Activated CD4-positive, alpha-beta T cell treated with anti-CD3 and anti-CD28 coated beads for 24 hours (primary cell): ENCODE measurements at regions not wholly inside any gene's neighbourhood (a gene's known extent, or its start where the extent isn't known, plus 50 kb on each side); places are given as distances from the start of the nearest gene placed in this dataset.

ENCODE experiments used
- DNase-seq, 2 donors: peaks; one replicate each; pipeline ENCODE4 v3.0.0-alpha.2; 2020; ENCODE audit warnings: low read depth in 2 of 2

DNA sequence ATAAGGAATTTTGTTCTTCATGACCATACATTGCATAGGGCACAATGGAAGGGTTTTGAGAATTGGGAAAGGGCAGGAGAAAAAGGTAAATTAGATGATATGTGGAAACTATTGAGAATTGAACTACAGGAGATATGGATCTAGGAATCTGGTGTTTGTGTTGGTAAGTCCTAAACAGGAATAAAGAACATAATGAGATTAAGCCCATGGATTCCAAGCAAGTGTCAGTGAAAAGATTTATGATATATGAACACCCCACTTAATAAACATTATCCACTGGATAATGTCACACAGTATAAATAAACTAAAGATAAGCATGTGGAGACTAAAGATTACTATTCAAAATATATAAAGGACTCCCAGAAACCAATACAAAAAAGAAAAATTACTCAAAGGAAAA lies 98.2 kb downstream of the TNFSF18 start:
- no peak for DNase-seq

DNA sequence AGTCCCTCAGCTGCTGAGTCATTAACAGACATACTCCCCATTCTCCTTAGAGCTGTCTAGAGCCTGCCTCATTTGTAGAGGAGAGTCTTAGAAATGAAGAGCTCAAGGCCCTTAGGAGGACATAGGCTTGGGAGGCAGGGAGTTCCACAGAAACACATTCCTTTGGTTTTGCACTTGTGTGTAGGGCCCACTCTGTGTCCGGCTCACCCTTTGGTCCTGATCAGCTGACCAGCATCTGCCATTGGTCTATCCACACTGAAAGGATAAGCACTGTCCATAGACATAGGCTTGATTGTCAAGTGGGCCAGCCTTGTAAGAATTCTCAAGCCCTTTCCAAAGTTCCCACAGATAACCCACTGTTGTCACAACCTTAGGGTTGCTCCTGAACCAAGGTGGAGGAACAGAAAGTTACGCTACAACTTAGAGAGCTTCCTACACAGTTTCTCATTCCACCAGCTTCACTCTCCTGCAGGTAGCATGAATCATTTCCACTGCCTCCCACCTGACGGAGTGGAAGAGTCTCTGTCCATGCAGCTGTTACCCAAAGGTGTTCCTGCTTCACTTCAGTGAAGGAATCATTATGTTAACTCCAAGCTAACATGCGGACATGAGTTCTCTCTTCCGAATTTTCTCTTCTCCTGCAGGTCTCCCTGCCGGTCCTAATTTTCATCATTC lies 96.1 kb downstream of the TNFSF18 start:
- no peak for DNase-seq

DNA sequence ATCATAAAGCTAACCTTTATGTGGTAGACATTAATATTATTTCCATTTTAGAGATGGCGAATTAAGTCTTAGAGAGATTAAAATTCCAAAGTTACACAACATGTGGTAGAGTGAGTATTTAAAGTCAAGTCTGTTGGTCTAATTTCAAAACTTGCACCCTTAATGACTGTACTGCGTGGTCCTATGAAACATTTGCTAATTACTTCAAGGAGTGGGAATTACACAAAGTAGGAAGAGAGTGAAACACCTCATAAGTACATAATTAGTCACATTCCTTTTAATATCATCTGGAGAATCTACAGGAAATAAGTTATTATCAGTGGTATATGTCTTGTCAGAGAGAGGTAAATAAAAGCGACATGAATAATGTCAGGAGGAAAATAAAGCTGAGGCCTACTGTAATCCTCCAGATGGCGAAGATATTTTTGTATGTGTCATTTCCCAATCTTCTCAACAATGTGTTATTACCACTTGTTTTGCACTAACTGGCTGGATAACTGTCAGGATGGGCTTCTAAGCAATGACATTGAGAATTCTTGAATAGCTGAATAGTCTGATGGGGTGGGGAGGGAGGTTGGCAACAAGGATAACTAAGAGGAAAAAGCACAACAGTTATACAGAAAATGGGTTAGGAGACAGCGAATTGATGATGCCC lies 95.5 kb downstream of the TNFSF18 start:
- no peak for DNase-seq

DNA sequence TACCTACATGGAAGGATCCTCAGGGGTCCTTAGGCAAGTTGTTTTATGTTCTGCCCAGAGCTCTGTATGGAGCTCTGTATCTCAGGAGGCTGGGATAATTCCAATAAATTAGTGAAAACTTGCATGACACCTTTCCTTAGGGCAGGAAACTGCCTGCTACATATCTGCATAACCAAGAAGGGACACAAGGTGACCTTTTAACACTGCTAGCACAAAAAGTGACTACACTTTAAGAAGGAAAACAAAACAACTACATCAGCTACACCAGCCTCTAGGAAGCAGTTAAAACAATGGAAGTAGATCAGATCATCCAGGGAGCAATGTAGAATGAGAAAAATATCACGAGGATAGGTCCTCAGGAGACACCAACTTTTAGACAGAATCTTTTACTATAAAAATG lies 93.9 kb downstream of the TNFSF18 start:
- no peak for DNase-seq

DNA sequence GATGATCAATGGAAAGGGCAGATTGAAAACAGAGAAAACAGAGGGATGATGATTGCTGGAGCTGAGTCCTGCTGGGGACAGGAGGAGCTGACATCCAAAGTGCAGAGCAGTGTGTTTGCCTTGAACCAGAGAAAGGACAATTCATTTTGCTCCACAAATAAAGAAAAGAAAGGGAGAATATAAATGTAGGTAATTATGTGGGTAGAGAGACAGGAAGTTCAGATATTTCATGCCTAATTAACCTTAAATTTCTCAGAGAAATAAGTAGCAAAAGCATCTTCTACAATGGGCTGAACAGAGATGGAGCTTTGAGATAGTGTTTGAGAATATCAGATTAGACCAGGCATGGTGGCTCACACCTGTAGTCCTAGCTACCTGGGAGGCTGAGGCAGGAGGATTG lies 93.2 kb downstream of the TNFSF18 start:
- no peak for DNase-seq

DNA sequence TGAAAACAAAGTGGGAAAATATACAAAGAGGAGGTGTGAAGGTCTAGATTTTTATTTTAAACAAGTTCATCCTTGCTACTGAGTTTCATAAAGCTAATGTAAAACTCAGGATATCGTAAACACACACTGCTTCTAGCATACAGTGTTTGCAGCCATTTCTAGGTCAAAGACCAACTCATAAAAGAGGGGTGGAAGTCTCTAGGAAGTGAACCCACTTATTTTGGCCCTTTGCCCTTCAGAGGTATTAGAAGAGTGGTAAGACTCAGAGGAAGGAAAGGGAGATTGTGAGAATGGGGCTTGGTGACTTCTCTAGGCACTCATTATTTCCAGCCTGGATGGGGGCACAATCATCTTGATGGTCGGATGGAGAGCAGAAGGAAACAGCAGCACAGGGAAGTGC lies 91.2 kb downstream of the TNFSF18 start:
- DNase-seq = no peak

DNA sequence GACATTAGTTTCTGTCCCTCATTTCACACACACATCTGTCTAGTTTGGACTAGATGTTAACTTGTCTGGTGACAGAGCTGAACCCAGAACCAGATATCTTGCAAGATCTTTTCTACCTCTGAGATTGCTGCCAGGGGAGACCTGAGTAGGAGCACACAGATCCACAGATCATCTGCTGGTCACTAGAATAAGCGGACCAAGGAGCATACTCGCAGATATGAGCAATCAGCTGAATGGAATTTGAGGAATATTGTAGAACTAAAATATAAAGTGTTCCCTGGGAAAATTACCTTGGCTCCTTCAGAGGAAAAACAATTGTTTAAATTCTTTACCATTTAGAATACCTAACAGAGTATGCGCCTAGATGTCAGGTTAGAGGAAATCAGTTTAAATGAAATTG lies 90.7 kb downstream of the TNFSF18 start:
- DNase-seq = no peak

DNA sequence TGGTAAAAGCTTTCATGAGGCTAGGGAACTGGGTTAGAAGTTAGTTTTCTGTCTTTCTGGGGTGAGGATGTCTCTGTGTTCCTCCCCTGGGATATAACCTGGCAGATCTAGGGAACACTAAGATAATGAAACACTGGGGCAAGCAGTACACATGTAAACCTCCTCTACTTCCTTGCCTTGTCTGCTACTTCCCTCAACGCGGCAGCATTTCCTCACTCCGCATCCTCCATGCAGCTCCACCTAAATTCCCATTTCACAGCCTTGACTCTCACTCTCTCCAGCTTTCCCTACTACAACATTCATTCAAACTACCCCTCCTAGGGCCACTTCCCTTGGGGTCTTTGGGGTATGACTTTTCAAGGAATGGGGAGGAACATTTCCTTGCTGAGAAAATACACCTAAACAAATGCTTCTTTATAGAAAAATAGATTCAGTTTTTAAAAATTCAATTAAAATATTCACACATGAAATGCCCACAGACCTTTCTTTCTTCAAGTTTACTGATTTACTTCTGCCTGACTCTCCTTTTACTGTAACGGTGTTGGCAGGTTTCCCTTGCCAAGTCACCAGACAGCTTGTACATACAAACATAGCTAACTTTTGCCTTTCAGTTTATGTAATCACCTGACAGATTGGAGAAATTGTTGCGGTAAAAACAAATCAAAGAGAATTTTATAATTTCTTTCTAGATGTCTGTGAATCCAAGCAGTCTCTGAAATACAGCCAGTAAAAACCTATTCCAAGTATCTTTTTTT lies 90.1 kb downstream of the TNFSF18 start:
- DNase-seq = no peak

DNA sequence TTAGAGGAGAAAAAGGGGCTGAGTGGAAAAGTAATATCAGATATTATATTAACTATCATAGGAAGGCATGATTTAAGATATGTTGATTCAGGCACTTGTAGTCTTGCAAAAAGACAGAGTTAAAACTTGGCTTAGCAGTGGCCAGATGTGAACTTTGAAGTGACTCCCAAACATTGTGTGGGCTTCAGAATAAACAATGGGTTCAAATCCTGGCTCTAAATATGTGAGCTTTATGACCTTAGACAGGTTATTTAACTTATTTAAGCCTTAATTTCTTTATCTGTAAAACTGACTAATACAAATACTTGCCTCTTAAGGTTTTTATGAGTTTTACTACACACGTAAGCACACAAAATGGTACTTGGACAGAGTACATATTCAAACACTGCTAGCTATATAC lies 85.9 kb downstream of the TNFSF18 start:
- DNase-seq = no peak

DNA sequence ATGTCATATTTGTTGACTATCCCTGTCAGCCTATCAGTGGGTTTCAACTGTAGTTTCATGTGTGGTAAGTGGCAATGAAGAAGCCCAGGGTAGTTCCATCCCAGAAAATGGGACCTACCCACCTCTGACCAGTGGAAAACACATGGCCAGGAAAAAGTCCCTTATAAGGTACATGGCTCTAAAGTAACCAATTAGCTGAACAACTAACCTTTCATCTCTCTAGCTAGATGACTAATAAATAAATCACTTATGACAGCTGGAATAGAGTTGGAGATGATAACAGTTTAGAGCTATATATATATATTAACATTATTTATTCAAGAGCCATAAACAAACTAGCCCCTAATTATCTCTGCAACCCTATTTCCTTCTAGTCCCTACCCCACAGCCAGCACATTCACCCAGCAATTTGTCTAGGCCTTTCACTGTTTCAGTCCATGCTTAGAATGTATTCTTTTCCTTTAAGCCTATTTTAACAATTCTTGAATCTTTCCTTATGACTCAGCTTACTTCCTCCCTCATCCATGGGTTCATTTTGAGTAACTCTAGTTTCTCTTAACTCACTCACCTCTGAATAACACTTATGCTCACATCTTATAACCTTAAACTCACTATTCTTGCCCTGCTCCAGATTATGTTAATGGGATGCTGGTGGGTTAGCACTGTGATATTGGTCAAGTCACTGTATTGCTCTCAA lies 83.7 kb downstream of the TNFSF18 start:
- DNase-seq = no peak

DNA sequence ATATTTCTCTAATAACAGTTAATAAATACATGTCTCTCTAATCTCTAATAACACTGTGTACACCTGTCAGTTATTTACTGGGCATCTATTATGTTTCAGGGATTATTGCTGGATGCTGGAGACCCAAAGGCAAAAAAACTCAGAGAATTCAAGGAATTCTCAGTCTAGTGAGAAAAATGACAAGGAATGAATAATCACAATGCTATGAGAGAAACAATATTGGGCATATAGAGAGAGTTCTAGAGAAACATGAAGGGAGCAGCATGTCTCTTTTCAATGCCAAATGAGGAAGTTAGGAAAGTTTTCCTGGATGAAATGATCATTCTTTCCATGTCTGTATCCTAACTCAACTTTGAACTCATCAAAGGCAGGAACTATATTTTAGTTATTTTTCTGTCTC lies 82.8 kb downstream of the TNFSF18 start:
- DNase-seq = no peak

DNA sequence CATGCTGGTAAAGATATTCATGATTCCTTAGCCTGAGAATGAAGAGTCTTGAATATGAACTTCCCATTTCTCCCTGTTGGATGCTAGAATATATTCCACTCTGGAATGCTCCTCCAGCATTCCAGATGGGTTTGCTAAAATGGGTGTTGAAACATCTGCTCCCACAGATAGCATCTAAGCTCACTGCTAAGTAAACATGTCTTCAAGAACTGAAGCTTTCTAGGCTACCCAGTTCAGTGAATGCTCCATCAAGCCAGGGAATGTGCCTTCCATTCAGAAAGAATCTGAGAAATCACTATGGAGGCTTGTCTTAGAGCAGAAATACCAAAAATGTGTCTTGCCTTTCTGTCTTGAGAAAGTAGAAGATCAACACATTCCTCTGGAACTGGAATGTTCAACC lies 81.1 kb downstream of the TNFSF18 start:
- DNase-seq = no peak

DNA sequence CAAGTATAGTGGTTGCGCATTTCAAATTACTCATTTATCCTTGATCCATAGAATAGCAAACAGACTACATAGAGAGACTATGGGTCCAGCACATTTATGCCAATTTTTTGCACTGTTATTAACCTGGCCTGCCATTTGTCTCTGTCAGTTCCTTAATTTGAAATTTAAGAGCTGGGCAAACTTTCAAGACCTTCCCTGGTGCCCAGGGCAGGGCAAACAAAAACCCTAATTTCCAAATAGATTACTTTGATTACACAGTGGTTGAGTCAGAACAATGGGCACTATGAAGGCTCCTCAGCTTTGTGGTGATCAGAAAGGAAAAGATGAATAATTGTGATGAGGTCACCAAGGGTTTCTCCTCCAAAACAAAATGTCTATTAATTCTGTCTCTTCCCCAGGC lies 80.6 kb downstream of the TNFSF18 start:
- DNase-seq = no peak

DNA sequence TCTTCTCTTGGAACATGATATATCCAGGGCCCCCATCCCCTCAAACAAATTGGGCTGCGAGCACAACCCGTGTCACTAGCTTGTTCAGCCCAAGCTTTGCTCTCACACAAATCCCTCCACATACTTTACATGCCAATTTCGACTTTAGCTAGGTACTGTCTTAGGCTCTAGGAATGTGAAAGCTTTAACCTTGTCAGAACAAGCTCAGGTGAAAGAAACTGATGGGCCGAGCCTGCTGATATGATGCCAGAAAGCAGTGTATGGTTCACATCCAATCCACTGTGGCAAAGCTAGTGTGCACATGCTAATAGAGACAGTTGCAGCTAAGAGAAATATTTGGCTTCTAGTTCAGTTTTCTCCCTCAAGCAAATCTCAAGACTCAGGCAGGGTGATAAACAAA lies 79.5 kb downstream of the TNFSF18 start:
- no peak for DNase-seq

DNA sequence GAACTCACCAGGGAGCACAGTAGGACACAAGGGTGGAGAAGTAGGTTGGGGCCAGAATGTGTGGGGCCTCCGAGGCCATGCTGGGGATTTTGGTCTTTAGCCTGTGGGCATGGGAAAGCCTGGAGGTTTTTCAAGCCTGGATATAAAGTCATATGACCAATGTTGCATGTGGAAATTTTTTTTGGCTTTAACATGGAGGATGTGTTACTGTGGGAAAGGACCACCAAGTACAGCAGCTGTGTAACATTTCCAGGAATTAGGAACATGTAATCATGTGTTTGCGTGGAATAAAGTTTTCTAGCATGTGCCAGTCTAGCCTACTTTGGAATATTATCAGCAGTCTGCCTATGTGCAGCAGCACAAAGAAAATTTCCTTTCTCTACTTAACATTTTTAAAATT lies 78.5 kb downstream of the TNFSF18 start:
- DNase-seq = no peak

DNA sequence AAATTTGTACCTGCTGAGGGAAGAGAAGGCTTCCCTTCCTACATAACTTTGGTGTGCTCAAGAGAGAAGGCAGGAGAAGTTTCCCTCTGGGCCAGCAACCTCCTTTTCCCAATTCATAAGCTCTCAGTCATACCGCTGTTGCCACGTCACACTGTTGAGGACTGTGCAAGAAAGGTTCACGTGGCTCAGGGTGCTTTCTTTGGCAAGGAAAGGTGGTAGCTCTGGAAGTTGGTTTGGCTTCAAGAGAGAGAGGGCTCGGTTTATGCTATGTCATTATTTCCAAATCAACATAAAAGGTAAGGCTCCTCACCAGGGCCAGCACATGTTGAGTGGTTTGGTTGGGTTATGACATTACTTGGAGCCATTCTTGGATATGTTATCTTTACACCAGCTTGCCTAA lies 77.3 kb downstream of the TNFSF18 start:
- DNase-seq = no peak

DNA sequence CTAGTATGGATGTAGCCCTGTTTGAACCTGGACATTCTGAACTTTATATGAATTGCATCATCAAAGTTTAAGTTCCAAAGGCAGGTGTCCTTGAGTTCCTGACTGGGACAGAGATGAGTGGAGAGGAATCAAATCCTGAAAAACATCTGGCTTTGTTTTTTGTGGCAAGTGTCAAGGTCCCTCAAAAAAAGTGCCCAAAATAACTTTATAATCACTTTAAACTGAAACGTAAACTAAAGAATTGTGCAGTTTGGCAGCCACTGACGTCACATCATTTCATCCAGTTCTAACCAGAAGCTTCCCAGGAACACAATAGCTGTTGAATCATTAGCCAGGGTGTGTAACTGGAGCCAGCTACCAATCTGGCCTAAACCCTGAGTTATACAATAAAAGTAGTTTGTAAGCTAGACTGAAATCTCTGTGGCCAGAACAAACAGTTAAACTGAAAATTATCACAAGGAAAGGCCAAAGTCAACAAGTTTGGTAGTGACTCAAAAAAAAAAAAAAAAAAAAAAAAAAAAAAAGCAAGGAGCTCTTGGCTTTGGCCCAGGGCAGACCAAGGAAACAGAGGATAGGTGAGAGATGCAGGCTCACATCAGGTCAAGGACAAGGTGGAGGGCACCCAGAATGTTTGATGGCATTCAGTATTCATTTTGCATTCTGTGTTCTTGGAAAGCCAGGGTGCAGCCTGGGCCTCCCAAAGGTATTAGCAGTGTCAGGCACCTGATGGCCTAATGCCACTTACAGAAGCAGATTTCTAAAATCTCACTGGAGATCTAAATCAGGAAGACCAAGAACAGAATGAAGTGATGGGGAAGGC lies 74.3 kb downstream of the TNFSF18 start:
- no peak for DNase-seq

DNA sequence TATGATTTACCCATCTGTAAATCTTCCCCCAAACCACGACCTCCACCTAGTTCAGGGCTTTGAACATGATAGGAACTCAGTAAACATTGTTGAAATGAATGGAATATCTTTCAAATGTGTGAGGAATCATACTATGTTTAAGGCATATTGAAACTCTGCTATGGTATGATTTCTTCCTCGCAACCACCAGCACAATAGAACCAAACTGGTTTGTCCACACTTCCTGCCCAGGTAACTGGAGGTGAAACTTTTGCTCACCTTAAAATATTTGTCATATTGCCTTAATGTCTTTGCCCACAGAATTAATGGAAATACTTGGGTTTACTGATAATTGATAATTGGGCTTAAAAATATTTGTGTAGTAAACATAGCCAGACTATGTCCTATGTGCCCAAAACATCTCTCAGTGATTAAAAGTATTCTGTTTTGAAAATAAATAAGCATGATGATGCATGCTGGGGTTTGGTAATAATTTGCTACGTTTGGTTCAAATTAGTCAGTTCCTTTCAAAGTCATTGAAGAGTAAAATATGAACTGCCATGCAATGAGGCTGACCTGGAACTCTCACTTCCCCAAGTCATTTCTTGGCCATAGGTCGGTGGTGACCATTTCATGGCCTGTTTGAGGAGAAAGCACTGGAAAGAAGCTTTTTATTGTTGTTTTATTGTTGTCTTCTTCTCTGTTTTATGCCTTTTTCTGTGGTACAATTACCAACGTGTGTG lies 73.3 kb downstream of the TNFSF18 start:
- DNase-seq = no peak

DNA sequence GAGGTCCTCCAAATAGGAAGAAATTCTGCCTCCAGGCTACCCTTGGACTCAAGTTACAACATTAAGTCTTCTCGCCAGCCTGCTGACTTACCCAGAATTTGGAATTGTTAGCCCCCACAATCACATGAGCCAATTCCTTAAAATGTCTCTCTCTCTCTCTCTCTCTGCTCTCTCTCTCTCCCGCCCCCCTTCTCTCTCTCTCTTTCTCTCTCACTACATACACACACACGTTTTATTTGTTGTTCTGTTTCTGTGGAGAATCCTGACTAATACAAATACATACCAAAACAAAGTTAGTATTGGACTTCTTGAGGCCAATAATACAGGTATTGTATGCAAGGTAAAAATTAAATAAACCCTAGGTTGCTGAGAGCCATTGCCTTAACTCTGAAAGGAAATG lies 72.1 kb downstream of the TNFSF18 start:
- no peak for DNase-seq

DNA sequence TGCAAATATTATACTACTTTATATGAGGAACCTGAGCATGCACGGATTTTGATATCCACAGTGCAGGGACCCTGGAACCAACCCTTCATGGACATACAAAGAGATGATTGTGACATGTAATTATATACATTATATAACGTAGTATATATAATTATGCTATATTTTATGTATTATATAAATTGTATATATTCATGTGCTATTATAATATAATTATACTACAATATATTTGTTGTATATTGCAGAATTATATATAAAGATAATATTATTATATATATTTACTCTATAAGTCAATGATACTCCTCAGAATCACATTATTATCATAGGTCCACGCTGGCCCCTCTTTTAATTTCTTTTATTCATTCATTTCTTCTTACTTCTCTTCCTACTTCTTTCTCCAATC lies 70.9 kb downstream of the TNFSF18 start:
- DNase-seq = no peak

DNA sequence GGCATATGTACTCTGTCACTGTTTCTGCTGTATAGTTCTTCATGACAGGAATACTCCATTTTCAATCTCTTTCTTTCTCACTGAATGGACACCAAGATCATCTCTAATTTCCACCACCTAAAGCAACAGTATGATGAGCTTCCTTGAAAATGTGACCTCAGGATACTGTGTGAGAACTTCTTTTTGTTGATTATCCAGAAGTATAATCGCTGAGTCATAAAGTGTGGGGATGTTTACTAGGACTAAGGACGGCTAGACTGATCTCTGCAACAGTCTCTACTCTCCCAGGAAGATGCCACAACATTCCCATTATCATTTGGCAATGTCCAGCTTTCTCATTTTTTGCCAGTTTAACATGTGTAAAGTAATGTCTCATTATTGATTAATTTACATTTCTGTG lies 70.3 kb downstream of the TNFSF18 start:
- DNase-seq = no peak
